Calu3 (cell line): ENCODE measurements at regions not wholly inside any gene's neighbourhood (a gene's known extent, or its start where the extent isn't known, plus 50 kb on each side); places are given as distances from the start of the nearest gene placed in this dataset.

Experiments used
- BruUV-seq: library from RNA; stranded (reverse); fragments of 400-500 nt; replicated peaks from 2 replicates; lab custom pipeline; 2021; lab: Mats Ljungman, UMichigan
- CTCF ChIA-PET: fragments of 300-600 bp; sonication (Branson Sonifier 250); formaldehyde crosslinking; loops from one replicate; lab custom pipeline; 2022; ENCODE audit warnings: antibody characterized with exemption; lab: Charles Lee
- DNase-seq: peaks from one replicate; pipeline ENCODE4 v3.0.0; 2022
- H3K27ac Mint-ChIP-seq: one replicate; pipeline ENCODE4 v1.8.0; 2022; ENCODE audit warnings: mixed read lengths; ENCODE audit not compliant: unreplicated experiment
- H3K27me3 Mint-ChIP-seq: one replicate; pipeline ENCODE4 v1.8.0; 2022; ENCODE audit warnings: mixed read lengths; ENCODE audit not compliant: unreplicated experiment
- H3K36me3 Mint-ChIP-seq: one replicate; pipeline ENCODE4 v1.8.0; 2022; ENCODE audit warnings: mild to moderate bottlenecking, moderate library complexity, mixed read lengths; ENCODE audit not compliant: insufficient read depth, unreplicated experiment
- H3K4me1 Mint-ChIP-seq: one replicate; pipeline ENCODE4 v1.8.0; 2022; ENCODE audit warnings: mild to moderate bottlenecking, low read depth, mixed read lengths; ENCODE audit not compliant: unreplicated experiment
- H3K4me3 Mint-ChIP-seq: one replicate; pipeline ENCODE4 v1.8.0; 2022; ENCODE audit warnings: mild to moderate bottlenecking, low read depth, moderate library complexity, mixed read lengths; ENCODE audit not compliant: unreplicated experiment
- H3K9me3 Mint-ChIP-seq: one replicate; pipeline ENCODE4 v1.8.0; 2022; ENCODE audit warnings: low read depth, mixed read lengths; ENCODE audit not compliant: unreplicated experiment
- intact Hi-C: fragments of 100-400 bp; cut with micrococcal nuclease; formaldehyde crosslinking; loops from one replicate; pipeline ENCODE4 v1.10.0; 2022; ENCODE audit not compliant: unreplicated experiment
- TF ChIP-seq, protein P1 (sequence below): fragments of 200-600 bp; IDR thresholded peaks from one replicate; pipeline ENCODE4 v1.8.0; 2022; ENCODE audit warnings: antibody characterized with exemption; ENCODE audit not compliant: unreplicated experiment

DNA sequence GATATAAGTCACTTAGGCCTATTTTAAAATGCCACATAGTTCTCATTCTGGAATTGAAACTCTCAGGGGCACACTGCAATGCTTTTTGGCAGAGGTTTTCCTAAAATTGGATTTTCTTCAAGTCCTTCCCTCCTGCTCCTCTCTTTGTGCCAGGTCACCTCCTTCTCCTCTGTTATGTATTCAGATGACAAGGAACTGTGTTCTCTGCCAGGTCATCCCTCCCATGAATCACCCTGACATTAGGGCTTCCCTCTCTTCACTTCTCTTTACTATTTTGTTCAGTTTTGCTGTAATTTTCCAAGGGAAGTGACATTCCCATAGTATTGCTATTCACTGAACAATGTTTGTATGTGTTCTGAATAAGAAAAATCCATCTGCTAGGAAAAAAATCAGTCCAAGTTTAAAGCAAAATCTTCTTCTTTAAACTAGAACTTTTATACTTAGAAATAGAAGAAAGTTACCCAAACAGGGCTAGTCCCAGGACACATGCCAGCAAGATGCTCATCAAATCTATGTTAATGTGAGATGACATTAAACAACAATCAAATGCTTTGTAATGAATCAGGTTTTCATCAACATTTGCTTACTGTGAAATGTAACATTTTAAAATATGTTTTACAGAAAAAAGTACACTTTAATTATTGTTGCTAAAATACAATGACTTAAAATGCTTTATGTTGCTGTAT lies 461.1 kb downstream of the MMUT start:
- CTCF ChIA-PET: interaction anchor here (0.5 kb wide), 1 partner anchor 314 kb away, joined by 3 read pairs; no protein-coding TSS in a partner anchor
- Mint-ChIP-seq H3K36me3 (no peaks in the 10 kb centered on the region), H3K27me3 (no peaks in the 10 kb centered on the region), H3K4me3 (no peak overlapping the region), H3K4me1 (no peaks in the 10 kb centered on the region), H3K27ac (no peak overlapping the region), H3K9me3 (no peaks in the 10 kb centered on the region)
- intact Hi-C loops: no loop called here
- TF ChIP-seq, protein P1, sequence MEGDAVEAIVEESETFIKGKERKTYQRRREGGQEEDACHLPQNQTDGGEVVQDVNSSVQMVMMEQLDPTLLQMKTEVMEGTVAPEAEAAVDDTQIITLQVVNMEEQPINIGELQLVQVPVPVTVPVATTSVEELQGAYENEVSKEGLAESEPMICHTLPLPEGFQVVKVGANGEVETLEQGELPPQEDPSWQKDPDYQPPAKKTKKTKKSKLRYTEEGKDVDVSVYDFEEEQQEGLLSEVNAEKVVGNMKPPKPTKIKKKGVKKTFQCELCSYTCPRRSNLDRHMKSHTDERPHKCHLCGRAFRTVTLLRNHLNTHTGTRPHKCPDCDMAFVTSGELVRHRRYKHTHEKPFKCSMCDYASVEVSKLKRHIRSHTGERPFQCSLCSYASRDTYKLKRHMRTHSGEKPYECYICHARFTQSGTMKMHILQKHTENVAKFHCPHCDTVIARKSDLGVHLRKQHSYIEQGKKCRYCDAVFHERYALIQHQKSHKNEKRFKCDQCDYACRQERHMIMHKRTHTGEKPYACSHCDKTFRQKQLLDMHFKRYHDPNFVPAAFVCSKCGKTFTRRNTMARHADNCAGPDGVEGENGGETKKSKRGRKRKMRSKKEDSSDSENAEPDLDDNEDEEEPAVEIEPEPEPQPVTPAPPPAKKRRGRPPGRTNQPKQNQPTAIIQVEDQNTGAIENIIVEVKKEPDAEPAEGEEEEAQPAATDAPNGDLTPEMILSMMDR: no peak
- no peak for DNase-seq
- no TSS peak for BruUV-seq

DNA sequence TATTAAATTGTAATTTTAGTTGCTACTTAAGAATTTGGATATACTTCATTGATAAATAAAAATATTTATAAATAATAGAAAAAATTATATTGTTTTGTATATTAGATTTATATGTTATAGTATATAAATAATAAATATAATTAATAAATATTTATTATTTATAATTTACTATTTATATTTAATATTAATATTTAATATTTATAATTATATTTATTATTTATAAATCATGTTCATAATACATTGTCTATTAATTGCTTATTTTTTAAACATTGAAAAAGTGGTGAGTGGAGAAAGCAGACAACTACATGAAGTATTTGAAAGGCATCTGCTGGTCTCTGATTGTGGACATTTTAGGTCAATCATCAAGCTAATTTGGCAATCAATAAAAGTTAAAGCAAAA lies 464.5 kb downstream of the MMUT start:
- no TSS peak for BruUV-seq
- Mint-ChIP-seq H3K27me3 (no peaks in the 10 kb centered on the region), H3K4me1 (no peaks in the 10 kb centered on the region), H3K9me3 (no peaks in the 10 kb centered on the region), H3K27ac (no peak overlapping the region), H3K4me3 (no peak overlapping the region), H3K36me3 (no peaks in the 10 kb centered on the region)
- intact Hi-C loops: no loop called here
- CTCF ChIA-PET: no interaction called here
- TF ChIP-seq, protein P1: no peak
- no peak for DNase-seq

DNA sequence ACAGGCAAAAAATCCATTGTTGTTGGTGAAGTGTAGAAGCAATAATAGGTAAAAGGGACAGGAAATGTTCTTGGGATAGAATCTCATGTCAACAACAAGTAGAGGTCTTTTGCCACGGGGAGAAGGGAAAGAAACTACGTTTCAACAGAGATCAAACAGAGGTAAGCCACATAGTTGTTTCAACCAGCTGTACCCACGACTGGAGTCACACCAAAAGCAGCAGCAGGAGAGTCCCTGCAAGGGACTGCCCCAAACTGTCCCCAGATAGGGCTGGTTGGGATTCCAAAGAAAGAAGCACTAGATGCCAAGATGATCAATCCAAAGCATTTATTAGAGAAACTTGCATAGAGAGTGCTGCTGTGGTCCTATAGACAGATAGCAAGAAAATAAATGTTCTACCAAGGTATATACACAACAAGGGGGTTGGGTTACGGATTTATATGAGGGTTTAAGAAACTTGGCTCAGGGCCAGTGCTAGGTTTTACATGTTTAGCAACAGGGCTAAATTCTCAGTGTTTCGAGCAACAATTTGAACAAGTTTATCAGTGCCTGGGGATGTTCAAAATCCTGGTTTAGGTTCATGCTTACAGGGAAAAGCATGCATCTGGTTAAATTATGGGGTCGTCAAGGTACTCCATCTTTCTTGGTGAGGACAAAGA lies 466.5 kb downstream of the MMUT start:
- intact Hi-C loops: no loop called here
- no TSS peak for BruUV-seq
- DNase-seq: no peak
- no peak overlapping the region for H3K27ac Mint-ChIP-seq
- H3K4me3 Mint-ChIP-seq: no peak overlapping the region
- H3K9me3 Mint-ChIP-seq: no peaks in the 10 kb centered on the region
- no peaks in the 10 kb centered on the region for H3K4me1 Mint-ChIP-seq
- H3K36me3 Mint-ChIP-seq: no peaks in the 10 kb centered on the region
- H3K27me3 Mint-ChIP-seq: no peaks in the 10 kb centered on the region
- TF ChIP-seq, protein P1: no peak
- CTCF ChIA-PET: no interaction called here

DNA sequence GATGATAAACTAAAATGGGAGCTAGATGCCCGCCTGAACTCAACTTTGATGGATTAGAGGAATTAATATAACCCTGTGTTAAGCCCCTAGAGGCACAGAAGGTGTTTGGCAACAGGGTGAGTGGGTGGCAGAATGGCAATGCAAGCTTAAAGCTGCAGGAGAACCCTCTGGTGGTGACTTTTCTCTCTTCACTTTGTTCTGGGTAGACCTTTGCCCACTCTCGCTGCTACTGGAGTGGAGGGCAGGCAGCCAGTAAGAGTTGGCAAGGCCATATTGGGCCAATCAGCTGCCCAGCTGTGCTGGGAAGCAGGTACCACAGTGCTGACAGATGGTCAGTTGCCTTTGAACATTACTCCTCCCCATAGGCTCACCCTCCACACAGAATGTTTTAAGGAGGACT lies 468.2 kb downstream of the MMUT start:
- Mint-ChIP-seq H3K4me3 (no peak overlapping the region), H3K36me3 (no peaks in the 10 kb centered on the region), H3K27ac (no peak overlapping the region), H3K27me3 (no peaks in the 10 kb centered on the region), H3K4me1 (no peaks in the 10 kb centered on the region), H3K9me3 (peaks cover 2% of the 10 kb centered on the region)
- CTCF ChIA-PET: no interaction called here
- no peak for DNase-seq
- TF ChIP-seq, protein P1: no peak
- intact Hi-C loops: no loop called here
- no TSS peak for BruUV-seq
